AG04450 (cell line): ENCODE measurements at regions not wholly inside any gene's neighbourhood (a gene's known extent, or its start where the extent isn't known, plus 50 kb on each side); places are given as distances from the start of the nearest gene placed in this dataset.

Experiments
- CTCF ChIA-PET: fragments of 300-600, 350-600 bp; formaldehyde crosslinking; extraction: SDS; loops from one replicate; lab custom pipeline; 2022; ENCODE audit warnings: antibody characterized with exemption, inconsistent platforms; lab: Charles Lee
- POLR2A ChIA-PET: fragments of 350-600 bp; formaldehyde crosslinking; extraction: SDS; loops from one replicate; lab custom pipeline; 2021; ENCODE audit warnings: antibody characterized with exemption, inconsistent platforms; lab: Yijun Ruan, JAX
- DNase-seq: peaks from one replicate; pipeline ENCODE4 v3.0.0-alpha.2; 2011; ENCODE audit warnings: low read depth, low spot score
- H3K27ac ChIP-seq: one replicate; pipeline ENCODE4 v1.5.1; 2012; ENCODE audit warnings: low read depth, low read length, control low read depth
- H3K27me3 ChIP-seq: one replicate; pipeline ENCODE4 v1.6.0; 2012; ENCODE audit warnings: low read length; ENCODE audit not compliant: control insufficient read depth, insufficient read depth
- H3K4me3 ChIP-seq: 2 replicates; pipeline ENCODE4 v1.5.1; 2011; ENCODE audit warnings: mild to moderate bottlenecking, low read depth, low read length, control low read depth
- H3K9me3 ChIP-seq: 2 replicates; pipeline ENCODE4 v1.5.1; 2012; ENCODE audit warnings: low read length; ENCODE audit not compliant: control insufficient read depth, insufficient read depth
- TF ChIP-seq, protein P1 (sequence below): IDR thresholded peaks from 2 replicates; pipeline ENCODE4 v1.5.1; 2011; ENCODE audit warnings: low read depth, low read length, control low read depth, inconsistent platforms

DNA sequence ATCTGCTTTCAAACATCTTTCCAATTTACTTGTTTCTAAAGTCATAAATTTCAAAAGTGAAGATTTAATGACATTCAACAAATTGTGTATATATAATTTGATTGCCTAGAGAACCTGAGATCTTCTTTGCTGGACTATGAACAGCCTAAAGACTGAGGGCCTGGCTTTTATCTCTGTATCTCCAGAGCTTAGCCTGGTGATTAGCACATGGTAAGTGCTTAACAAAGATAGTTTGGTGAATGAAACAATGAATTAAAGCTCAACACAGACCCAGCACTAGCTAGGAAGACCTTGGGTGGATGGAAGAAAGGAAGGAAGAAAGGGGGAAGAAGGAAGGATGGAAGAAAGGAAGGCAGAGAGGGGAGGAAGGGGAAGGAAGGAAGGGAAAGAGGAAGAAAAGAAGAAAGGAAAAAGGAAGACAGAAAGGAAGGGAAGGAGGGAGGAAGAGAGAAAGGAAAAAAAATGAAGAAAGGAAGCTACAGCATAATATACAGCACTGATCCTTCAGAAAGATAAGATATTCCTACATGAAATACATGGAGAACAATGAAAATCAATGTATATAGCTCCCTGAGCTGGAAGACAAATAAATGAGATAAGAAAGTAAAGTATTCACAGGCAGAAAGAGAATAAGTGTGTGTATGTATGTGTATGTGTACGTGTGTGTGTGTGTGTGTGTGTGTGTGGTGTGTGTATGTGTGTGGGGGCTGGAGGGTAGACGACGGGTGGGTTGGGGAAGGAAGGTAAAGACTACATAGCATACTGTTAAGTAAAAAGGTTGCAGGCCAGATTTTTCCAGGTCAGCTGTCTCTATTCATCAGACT is 318.2 kb downstream of the TNS1 start:
- DNase-seq, result no peak
- ChIA-PET POLR2A (interaction anchor here (0.7 kb wide), 1 partner anchor 348 kb away, joined by 7 read pairs; no protein-coding TSS in a partner anchor), CTCF (interaction anchor here (0.6 to 1.5 kb wide), 5 partner anchors 15 to 519 kb away, joined by 3 to 4 read pairs (median 3); no protein-coding TSS in a partner anchor)
- Histone ChIP-seq H3K27me3 (no peaks in the 10 kb centered on the region), H3K9me3 (no peaks in the 10 kb centered on the region), H3K27ac (peak overlapping the region; percentile 12), H3K4me3 (no peak overlapping the region)
- TF ChIP-seq, protein P1, sequence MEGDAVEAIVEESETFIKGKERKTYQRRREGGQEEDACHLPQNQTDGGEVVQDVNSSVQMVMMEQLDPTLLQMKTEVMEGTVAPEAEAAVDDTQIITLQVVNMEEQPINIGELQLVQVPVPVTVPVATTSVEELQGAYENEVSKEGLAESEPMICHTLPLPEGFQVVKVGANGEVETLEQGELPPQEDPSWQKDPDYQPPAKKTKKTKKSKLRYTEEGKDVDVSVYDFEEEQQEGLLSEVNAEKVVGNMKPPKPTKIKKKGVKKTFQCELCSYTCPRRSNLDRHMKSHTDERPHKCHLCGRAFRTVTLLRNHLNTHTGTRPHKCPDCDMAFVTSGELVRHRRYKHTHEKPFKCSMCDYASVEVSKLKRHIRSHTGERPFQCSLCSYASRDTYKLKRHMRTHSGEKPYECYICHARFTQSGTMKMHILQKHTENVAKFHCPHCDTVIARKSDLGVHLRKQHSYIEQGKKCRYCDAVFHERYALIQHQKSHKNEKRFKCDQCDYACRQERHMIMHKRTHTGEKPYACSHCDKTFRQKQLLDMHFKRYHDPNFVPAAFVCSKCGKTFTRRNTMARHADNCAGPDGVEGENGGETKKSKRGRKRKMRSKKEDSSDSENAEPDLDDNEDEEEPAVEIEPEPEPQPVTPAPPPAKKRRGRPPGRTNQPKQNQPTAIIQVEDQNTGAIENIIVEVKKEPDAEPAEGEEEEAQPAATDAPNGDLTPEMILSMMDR, result no peak

DNA sequence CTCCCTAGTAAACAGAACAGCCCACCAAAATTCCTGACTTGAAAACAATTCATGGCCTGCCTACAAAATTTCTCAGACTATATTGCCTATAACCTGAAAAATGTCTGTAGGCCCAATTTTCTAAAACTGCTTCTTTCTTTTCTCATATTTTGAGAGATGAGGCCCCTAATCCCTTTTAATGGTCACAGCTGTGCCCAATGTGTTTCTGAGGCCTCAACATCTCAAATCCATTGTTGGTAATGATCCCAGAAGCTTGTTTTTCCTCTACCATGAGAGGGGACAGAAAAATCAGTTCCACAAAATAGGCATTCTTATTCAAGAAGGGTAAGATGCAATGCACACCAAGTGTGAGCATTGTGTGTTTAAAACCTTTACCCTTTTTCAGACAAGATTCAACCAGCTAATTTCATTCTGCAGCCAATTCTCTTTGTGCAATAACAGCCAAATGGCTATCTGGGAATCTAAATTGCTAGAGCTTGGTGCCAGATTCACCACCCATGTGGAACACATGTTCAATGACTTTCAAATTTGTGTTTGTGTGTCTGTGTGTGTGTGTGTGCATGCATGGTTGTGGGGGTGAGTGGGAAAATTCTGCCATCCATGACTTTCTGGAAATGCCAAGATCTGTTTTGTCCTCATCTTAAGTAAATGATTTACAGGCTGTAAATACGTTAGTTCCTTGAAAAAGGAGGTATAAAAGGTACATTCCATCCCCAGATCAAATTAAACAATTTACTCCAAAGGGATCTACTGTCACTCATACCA is 319.5 kb downstream of the TNS1 start:
- CTCF ChIA-PET, result interaction anchor here (1.5 kb wide), 1 partner anchor 30 kb away, joined by 4 read pairs; no protein-coding TSS in a partner anchor
- H3K27me3 ChIP-seq, result no peaks in the 10 kb centered on the region
- no peak for DNase-seq
- H3K27ac ChIP-seq, result no peak overlapping the region
- no peak overlapping the region for H3K4me3 ChIP-seq
- POLR2A ChIA-PET, result no interaction called here
- TF ChIP-seq, protein P1, result no peak
- no peaks in the 10 kb centered on the region for H3K9me3 ChIP-seq

DNA sequence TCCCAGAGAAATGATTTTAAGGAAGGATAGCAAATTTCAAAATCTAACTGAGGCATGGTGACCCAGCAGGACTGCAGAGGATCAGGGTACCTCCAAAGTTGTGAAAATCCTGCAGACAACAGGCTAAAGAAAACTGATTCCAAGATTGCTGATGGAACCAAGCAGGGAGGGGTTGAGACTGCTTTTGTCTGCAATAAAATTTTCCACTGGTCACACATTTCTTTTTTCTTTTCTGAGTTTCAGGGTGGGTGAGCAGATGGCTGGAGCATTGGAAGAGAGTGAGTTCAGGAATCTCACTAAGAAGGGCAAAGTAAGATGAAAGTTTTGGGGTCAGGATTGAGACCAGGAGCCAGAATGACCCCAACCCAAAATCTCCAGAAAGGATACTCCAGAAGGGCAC is 321.0 kb downstream of the TNS1 start:
- Histone ChIP-seq H3K27me3 (no peaks in the 10 kb centered on the region), H3K4me3 (no peak overlapping the region), H3K27ac (no peak overlapping the region), H3K9me3 (no peaks in the 10 kb centered on the region)
- CTCF ChIA-PET, result no interaction called here
- DNase-seq, result no peak
- TF ChIP-seq, protein P1, result no peak
- POLR2A ChIA-PET, result no interaction called here

DNA sequence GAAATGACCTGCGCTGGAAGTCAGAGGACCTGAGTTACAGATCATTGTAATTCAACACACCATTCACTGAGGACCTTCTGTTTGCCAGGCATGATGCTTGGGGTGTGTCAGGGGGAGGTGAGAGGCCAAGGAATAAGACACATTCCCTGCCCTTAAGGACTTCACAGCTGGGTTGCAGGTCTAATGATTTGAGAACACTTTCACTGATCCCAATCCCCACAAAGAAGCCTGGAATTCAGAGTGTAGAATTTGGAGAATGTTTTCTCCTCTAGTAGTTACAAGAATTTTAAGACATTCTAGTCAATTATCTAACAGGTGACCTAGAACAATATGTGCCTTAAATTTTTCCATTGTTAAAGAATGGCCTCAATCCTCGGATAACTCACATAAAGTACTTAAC is 322.4 kb downstream of the TNS1 start:
- Histone ChIP-seq H3K27me3 (no peaks in the 10 kb centered on the region), H3K9me3 (no peaks in the 10 kb centered on the region), H3K27ac (no peak overlapping the region), H3K4me3 (no peak overlapping the region)
- DNase-seq, result no peak
- TF ChIP-seq, protein P1, result no peak
- ChIA-PET POLR2A (no interaction called here), CTCF (interaction anchor here (1.3 kb wide), 1 partner anchor 30 kb away, joined by 4 read pairs; no protein-coding TSS in a partner anchor)
